ENCODE measurements at regions not wholly inside any gene's neighbourhood (a gene's known extent, or its start where the extent isn't known, plus 50 kb on each side); places are given as distances from the start of the nearest gene placed in this dataset.

DNA sequence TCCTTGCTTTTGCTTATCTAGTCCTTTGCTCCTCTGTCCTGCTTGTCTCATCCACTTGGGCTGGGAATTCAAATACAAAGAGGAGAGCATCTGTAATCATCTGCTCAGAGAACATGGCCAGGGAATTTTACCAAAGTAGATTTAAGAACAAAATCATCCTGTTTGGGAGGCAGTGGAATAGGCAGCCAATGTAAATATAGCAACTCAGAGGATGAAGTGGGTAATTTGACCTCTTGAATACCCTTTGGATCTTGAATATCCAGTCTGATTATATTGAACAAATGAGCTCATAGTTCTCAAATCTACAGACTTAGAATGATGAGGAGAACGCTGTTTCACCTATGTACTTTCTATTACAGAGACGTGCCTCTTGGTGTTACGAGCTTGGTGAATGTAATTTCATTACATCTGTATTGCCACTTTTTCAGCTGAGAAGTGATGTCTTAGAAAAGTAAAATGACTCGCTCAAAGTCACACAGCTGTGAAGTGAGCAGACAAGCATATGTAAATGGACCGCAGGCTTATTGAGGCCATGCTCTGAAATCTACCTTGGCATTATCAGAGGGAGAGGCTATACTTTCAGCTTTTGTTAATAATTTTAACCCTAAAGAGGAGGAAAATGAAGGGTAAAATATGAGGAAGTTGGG is 266.3 kb downstream of the MTX2 start:
- H3K4me1 Mint-ChIP-seq: no peaks in the 10 kb centered on the region
- ATAC-seq (ENCODE audit: low read depth): no peak
- no peak overlapping the region for H3K27ac Mint-ChIP-seq
- no peaks in the 10 kb centered on the region for H3K36me3 Mint-ChIP-seq
- DNase-seq: no peak
- H3K4me3 Mint-ChIP-seq: no peak overlapping the region
- no peaks in the 10 kb centered on the region for H3K9me3 Mint-ChIP-seq
- peaks cover 14% of the 10 kb centered on the region for H3K27me3 Mint-ChIP-seq
- POLR2A ChIA-PET: no interaction called here

GRCh38 chr2:176536439-176537133 is 267.3 kb downstream of the MTX2 start:
- Mint-ChIP-seq H3K4me1 (no peaks in the 10 kb centered on the region), H3K4me3 (no peak overlapping the region), H3K27me3 (peaks cover 15% of the 10 kb centered on the region), H3K9me3 (no peaks in the 10 kb centered on the region), H3K36me3 (no peaks in the 10 kb centered on the region), H3K27ac (no peak overlapping the region)
- DNase-seq: no peak
- POLR2A ChIA-PET: no interaction called here
- ATAC-seq (ENCODE audit: low read depth): no peak

DNA sequence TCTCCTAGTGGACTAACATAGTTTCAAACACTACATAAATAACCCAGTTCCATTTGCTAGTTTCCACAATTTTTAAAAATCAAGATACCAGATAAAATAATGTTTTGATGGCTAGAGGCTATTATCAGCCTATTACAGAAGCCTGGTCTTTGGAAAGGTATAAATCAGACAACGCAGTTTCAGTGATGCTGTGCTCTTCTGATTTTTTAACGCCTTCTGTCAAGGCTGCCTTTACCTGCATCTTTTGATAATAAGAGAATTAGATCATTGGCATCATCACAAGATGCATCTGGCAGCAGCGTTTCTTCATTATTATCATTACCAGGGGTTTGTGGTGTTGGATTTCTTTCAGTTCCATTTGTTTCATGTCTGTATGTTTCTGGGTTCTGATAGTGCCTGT is 268.7 kb downstream of the MTX2 start:
- Mint-ChIP-seq H3K9me3 (no peaks in the 10 kb centered on the region), H3K36me3 (no peaks in the 10 kb centered on the region), H3K4me3 (no peak overlapping the region), H3K27ac (no peak overlapping the region), H3K27me3 (peaks cover 14% of the 10 kb centered on the region), H3K4me1 (no peaks in the 10 kb centered on the region)
- DNase-seq (no peak), ATAC-seq (ENCODE audit: low read depth) (no peak)
- POLR2A ChIA-PET: no interaction called here

DNA sequence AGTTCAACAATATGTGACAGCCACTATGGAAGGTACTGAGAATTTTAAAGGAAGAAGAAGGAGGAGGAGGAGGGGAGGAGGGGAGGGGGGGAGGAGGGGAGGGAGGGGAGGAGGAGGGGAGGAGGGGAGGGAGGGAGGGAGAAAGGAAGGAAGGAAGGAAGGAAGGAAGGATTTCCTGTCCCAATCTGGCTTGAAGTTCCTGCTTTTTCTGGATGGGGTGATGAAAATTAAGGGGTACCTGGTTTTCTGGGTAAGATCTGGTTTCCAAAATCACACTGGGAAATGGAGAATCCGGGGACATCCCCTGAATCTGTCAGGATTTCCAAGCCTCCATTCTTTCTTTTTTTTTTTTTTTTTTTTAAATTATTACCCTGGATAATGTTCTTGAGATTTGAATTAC is 271.8 kb downstream of the MTX2 start:
- H3K27me3 Mint-ChIP-seq: peaks cover 21% of the 10 kb centered on the region
- POLR2A ChIA-PET: no interaction called here

GRCh38 chr2:176542476-176542875 is 273.2 kb downstream of the MTX2 start:
- no peak overlapping the region for H3K27ac Mint-ChIP-seq
- no peaks in the 10 kb centered on the region for H3K36me3 Mint-ChIP-seq
- no peak for DNase-seq
- ATAC-seq (ENCODE audit: low read depth): no peak
- H3K9me3 Mint-ChIP-seq: no peaks in the 10 kb centered on the region
- H3K4me3 Mint-ChIP-seq: no peak overlapping the region
- peaks cover 25% of the 10 kb centered on the region for H3K27me3 Mint-ChIP-seq
- POLR2A ChIA-PET: no interaction called here
- H3K4me1 Mint-ChIP-seq: no peaks in the 10 kb centered on the region

More for the DNA sequence above, 271.8 kb downstream of the MTX2 start:
- H3K4me3 Mint-ChIP-seq: no peak overlapping the region
- H3K9me3 Mint-ChIP-seq: no peaks in the 10 kb centered on the region
- H3K27ac Mint-ChIP-seq: no peak overlapping the region
- DNase-seq (no peak), ATAC-seq (ENCODE audit: low read depth) (no peak)
- H3K4me1 Mint-ChIP-seq: no peaks in the 10 kb centered on the region
- no peaks in the 10 kb centered on the region for H3K36me3 Mint-ChIP-seq

DNA sequence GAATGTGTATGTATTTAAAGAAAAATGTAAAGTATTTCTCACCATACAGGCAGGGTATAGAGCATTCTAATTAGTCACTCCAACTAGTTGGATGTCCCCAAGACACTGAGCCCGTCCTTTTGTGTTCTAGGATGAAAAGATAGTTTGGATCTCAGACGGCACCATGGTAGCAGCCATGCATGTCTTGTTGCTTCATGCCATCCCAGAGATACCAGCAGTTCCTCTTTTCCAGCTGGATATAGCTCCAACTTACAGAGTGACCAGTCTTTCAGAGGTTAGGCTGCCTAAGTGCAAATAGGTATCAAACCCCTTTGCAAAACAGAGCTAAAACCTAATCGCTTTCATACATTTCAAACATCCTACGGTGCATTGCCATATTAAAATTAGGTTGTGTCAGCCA is 275.3 kb downstream of the MTX2 start:
- POLR2A ChIA-PET: no interaction called here
- DNase-seq (no peak), ATAC-seq (ENCODE audit: low read depth) (no peak)
- Mint-ChIP-seq H3K27me3 (peaks cover 28% of the 10 kb centered on the region), H3K9me3 (no peaks in the 10 kb centered on the region), H3K27ac (no peak overlapping the region), H3K36me3 (no peaks in the 10 kb centered on the region), H3K4me1 (no peaks in the 10 kb centered on the region), H3K4me3 (no peak overlapping the region)

DNA sequence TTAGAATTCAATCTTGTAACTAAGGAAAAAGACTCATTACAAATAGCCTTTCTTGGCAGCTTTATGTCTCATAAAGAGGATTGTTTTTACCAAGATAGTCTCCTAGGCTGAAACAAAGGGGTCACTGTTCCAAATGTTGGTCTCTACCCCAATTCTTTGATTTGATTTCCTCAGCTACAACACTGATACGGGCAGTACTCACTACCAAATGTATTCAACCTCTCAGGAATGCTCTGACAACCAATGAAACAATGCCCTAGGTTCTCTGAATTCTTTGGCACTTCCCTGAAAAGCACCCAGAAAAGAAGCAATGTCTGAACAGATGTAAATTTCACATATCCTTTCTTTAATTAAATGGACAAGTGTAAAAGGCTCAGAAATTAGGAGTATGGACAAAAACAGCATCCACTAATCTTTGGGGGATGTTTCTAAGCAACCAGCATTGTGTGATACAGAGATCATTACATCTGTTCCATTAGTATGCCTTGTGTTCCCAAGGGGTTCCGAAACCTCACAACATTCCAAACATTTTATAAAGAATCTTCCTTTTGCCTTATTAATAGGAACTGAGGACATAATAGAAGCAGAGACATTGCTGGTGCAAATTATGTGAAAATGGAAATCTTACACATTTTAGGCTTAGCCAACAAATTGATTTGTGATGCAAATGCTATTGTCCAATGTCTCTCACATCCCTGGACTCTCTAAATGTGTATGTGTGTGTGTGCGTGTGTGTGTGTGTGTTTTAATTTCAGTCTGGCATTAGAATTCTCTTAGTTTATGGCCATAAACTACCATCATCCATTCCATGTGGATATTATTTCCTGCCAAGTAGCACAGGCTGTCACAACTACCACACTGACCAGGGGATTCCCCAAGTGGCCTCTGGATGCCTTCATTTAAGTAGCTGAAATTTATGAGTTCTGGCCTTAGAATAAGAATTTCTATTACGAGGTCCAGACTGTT is 276.0 kb downstream of the MTX2 start:
- Mint-ChIP-seq H3K36me3 (no peaks in the 10 kb centered on the region), H3K27me3 (peaks cover 24% of the 10 kb centered on the region), H3K9me3 (no peaks in the 10 kb centered on the region), H3K27ac (no peak overlapping the region), H3K4me1 (no peaks in the 10 kb centered on the region), H3K4me3 (no peak overlapping the region)
- POLR2A ChIA-PET: no interaction called here
- DNase-seq (no peak), ATAC-seq (ENCODE audit: low read depth) (no peak)

- Mint-ChIP-seq H3K4me3 (no peak overlapping the region), H3K4me1 (no peaks in the 10 kb centered on the region), H3K27ac (no peak overlapping the region), H3K9me3 (no peaks in the 10 kb centered on the region), H3K36me3 (no peaks in the 10 kb centered on the region), H3K27me3 (peaks cover 26% of the 10 kb centered on the region)
- ATAC-seq (ENCODE audit: low read depth): no peak
- DNase-seq: no peak
- POLR2A ChIA-PET: no interaction called here
Measured at GRCh38 chr2:176546550-176546949, 277.3 kb downstream of the MTX2 start.

- H3K27me3 Mint-ChIP-seq: peaks cover 41% of the 10 kb centered on the region
- no peak overlapping the region for H3K4me3 Mint-ChIP-seq
- H3K4me1 Mint-ChIP-seq: peaks cover 12% of the 10 kb centered on the region
- DNase-seq: no peak
- POLR2A ChIA-PET: no interaction called here
- H3K27ac Mint-ChIP-seq: no peak overlapping the region
- no peak for ATAC-seq (ENCODE audit: low read depth)
- H3K9me3 Mint-ChIP-seq: no peaks in the 10 kb centered on the region
- no peaks in the 10 kb centered on the region for H3K36me3 Mint-ChIP-seq
Measured at GRCh38 chr2:176552501-176553135, 283.4 kb downstream of the MTX2 start.

DNA sequence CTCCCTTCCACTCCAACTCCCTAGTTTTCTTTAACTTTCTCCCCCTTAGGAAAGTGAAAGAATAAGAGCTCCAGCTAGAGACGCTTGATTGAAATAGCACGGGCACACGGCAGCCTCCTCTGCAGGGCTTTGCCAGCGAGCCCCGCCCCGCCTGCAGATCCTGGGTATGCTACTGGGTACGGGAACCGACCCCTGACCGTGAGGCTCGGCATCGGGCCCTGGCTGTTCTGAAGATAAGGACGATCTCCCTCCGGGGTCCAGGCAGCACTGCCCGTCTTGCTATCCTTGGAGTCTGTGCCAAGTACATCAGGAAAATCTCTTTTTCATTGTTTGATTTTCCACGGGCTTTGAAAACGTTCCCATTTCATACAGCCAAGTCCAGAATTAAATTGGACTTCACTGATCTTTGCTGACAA is 284.5 kb downstream of the MTX2 start:
- peaks cover 41% of the 10 kb centered on the region for H3K27me3 Mint-ChIP-seq
- DNase-seq (peak; percentile 42), ATAC-seq (ENCODE audit: low read depth) (peak; percentile 68)
- H3K27ac Mint-ChIP-seq: no peak overlapping the region
- POLR2A ChIA-PET: interaction anchor here (1.9 kb wide), 1 partner anchor 98 kb away, joined by 6 read pairs; no protein-coding TSS in a partner anchor
- H3K4me3 Mint-ChIP-seq: peak overlapping the region; percentile 85
- H3K4me1 Mint-ChIP-seq: peaks cover 12% of the 10 kb centered on the region
- no peaks in the 10 kb centered on the region for H3K9me3 Mint-ChIP-seq
- no peaks in the 10 kb centered on the region for H3K36me3 Mint-ChIP-seq

DNA sequence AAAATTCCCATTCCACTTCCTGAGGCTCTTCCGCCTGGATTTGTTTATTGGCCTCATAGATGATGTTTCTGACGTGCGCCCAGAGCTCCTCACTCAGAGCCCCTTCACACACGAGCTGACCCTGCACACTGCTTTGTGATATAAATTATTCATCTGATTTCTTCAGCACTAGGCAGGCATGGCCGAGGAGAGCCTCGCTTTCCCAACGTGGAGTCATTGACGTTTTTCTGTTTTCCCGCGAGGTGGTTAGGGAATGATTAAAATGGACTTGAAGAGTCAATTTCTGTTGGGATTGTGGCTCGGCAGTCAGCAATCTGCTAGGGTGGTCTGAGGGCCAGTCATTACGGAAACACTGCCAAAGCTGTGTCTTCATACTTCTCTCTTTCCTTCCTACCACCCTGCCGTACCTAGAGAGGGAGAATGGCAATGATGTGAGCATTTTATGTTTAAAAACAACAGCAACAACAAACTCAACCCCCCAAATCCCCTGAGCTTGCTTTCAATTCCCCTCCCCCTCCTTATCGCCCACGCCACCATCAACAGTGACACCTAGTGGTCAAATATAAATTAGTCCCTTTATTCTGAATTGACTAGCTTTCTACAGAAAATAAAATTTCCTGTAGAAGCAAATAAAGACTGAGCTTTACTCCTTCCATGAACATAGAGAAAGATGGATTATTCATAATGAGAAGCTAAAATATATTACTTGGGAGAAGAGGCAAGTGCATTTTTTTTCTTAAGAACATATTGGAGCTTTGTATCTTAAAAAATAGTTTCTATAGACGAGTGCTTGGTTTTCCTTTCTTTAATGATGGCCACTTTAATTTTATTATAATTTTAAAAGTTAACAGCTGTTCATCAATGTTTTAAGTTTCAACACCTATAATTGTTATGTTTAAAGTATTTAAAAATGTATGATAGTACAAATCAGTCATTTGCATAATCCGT is 285.1 kb downstream of the MTX2 start:
- Mint-ChIP-seq H3K27ac (peak overlapping the region; percentile 32), H3K4me1 (peaks cover 12% of the 10 kb centered on the region), H3K4me3 (peak overlapping the region; percentile 85), H3K9me3 (no peaks in the 10 kb centered on the region), H3K36me3 (no peaks in the 10 kb centered on the region), H3K27me3 (peaks cover 43% of the 10 kb centered on the region)
- POLR2A ChIA-PET: interaction anchor here (1.9 kb wide), 1 partner anchor 99 kb away, joined by 6 read pairs; no protein-coding TSS in a partner anchor
- peak; percentile 33 for ATAC-seq (ENCODE audit: low read depth)
- peak; percentile 28 for DNase-seq

- no peak overlapping the region for H3K27ac Mint-ChIP-seq
- H3K4me3 Mint-ChIP-seq: no peak overlapping the region
- peaks cover 12% of the 10 kb centered on the region for H3K4me1 Mint-ChIP-seq
- H3K9me3 Mint-ChIP-seq: no peaks in the 10 kb centered on the region
- no peaks in the 10 kb centered on the region for H3K36me3 Mint-ChIP-seq
- ATAC-seq (ENCODE audit: low read depth) (no peak), DNase-seq (no peak)
- POLR2A ChIA-PET: no interaction called here
- H3K27me3 Mint-ChIP-seq: peaks cover 50% of the 10 kb centered on the region
Measured at GRCh38 chr2:176555112-176555511, 285.9 kb downstream of the MTX2 start.

Data from activated naive CD8-positive, alpha-beta T cell treated with anti-CD3 and anti-CD28 coated beads, Interleukin-2, amount 10 ng/mL, durations not matched to agents 7 days and 5 days (primary cell).